ENCODE measurements at regions not wholly inside any gene's neighbourhood (a gene's known extent, or its start where the extent isn't known, plus 50 kb on each side); places are given as distances from the start of the nearest gene placed in this dataset.

GRCh38 chr10:108070789-108071188, 906.3 kb upstream of the SORCS1 start:
- in situ Hi-C loops (cut with HindIII; ENCODE audit: low pct_unique_long_range_greater_than_20kb, low sequenced_read_pairs), result no loop called here
- Histone ChIP-seq H3K27ac (ENCODE audit: low read length) (no peak overlapping the region), H3K4me3 (ENCODE audit: low read depth in 2 of 2, low read length in 2 of 2) (no peak overlapping the region), H3K4me1 (ENCODE audit: control insufficient read depth, insufficient read depth, low read length) (no peaks in the 10 kb centered on the region), H3K36me3 (ENCODE audit: control insufficient read depth, insufficient read depth, low read length) (no peaks in the 10 kb centered on the region), H3K9me3 (ENCODE audit: control insufficient read depth, insufficient read depth, low read depth, low read length) (no peaks in the 10 kb centered on the region; the same call in 1 of the 2 replicates), H3K27me3 (ENCODE audit: control insufficient read depth, insufficient read depth, low read length) (no peaks in the 10 kb centered on the region)
- CTCF ChIA-PET, result no interaction called here
- DNase-seq (ENCODE audit: low read depth, low spot score) (no peak), ATAC-seq (no peak)
- POLR2A ChIA-PET, result no interaction called here
- intact Hi-C loops (cut with micrococcal nuclease; ENCODE audit: unreplicated experiment), result no loop called here
- no TSS peak for BruUV-seq (replicated peaks)
- TF ChIP-seq REST (IDR thresholded peaks at IDR 0.05; ENCODE audit: insufficient read depth in 1 of 2, low read depth in 2 of 2, low read length in 1 of 2), result no peak
- no peak for TF ChIP-seq CTCF (IDR thresholded peaks at IDR 0.05)
- TF ChIP-seq TCF7L2 (IDR thresholded peaks at IDR 0.05; ENCODE audit: low read depth, low read length), result no peak
- no peak for TF ChIP-seq POLR2AphosphoS5 (IDR thresholded peaks at IDR 0.05; ENCODE audit: low read depth, low read length)
- no peak for TF ChIP-seq SIN3A (IDR thresholded peaks at IDR 0.05; ENCODE audit: borderline replicate concordance, insufficient read depth, low read depth, low read length)

- BruUV-seq (replicated peaks), result no TSS peak
- in situ Hi-C loops (cut with HindIII; ENCODE audit: low pct_unique_long_range_greater_than_20kb, low sequenced_read_pairs), result no loop called here
- Histone ChIP-seq H3K27me3 (ENCODE audit: control insufficient read depth, insufficient read depth, low read length) (no peaks in the 10 kb centered on the region), H3K4me3 (ENCODE audit: low read depth in 2 of 2, low read length in 2 of 2) (no peak overlapping the region), H3K36me3 (ENCODE audit: control insufficient read depth, insufficient read depth, low read length) (no peaks in the 10 kb centered on the region), H3K9me3 (ENCODE audit: control insufficient read depth, insufficient read depth, low read depth, low read length) (no peaks in the 10 kb centered on the region), H3K27ac (ENCODE audit: low read length) (no peak overlapping the region), H3K4me1 (ENCODE audit: control insufficient read depth, insufficient read depth, low read length) (no peaks in the 10 kb centered on the region)
- ATAC-seq (no peak), DNase-seq (ENCODE audit: low read depth, low spot score) (no peak)
- intact Hi-C loops (cut with micrococcal nuclease; ENCODE audit: unreplicated experiment), result no loop called here
- ChIA-PET POLR2A (no interaction called here), CTCF (no interaction called here)
- no peak for TF ChIP-seq POLR2AphosphoS5 (IDR thresholded peaks at IDR 0.05; ENCODE audit: low read depth, low read length)
- TF ChIP-seq CTCF (IDR thresholded peaks at IDR 0.05), result no peak
- TF ChIP-seq TCF7L2 (IDR thresholded peaks at IDR 0.05; ENCODE audit: low read depth, low read length), result no peak
- no peak for TF ChIP-seq REST (IDR thresholded peaks at IDR 0.05; ENCODE audit: insufficient read depth in 1 of 2, low read depth in 2 of 2, low read length in 1 of 2)
- TF ChIP-seq SIN3A (IDR thresholded peaks at IDR 0.05; ENCODE audit: borderline replicate concordance, insufficient read depth, low read depth, low read length), result no peak
Measured at GRCh38 chr10:108069096-108069495, 904.6 kb upstream of the SORCS1 start.

Measured in Panc1 (cell line).